Neural cell (in vitro differentiated cells): ENCODE measurements at regions not wholly inside any gene's neighbourhood (a gene's known extent, or its start where the extent isn't known, plus 50 kb on each side); places are given as distances from the start of the nearest gene placed in this dataset.

ENCODE experiments used
- H2AFZ ChIP-seq: fragments of 200-600, 300-800 bp; sonication (generic), shearing (Covaris generic); 2 replicates; pipeline ENCODE4 v1.6.0; 2014; ENCODE audit warnings: low read depth, mild to moderate bottlenecking, antibody characterized with exemption, low read length, moderate library complexity
- H3F3A ChIP-seq: fragments of 200-600 bp; shearing (Covaris generic); 2 replicates; pipeline ENCODE4 v1.6.1; 2016; ENCODE audit warnings: mild to moderate bottlenecking, moderate library complexity, mixed read lengths, antibody characterized with exemption, low read length; ENCODE audit not compliant: insufficient read depth, poor library complexity, severe bottlenecking
- H3K27ac ChIP-seq: fragments of 200-600, 300-800 bp; sonication (generic), shearing (Covaris generic); 2 replicates; pipeline ENCODE4 v1.5.1; 2014; ENCODE audit warnings: mild to moderate bottlenecking, low read length, moderate library complexity
- H3K27me3 ChIP-seq: fragments of 300-800, 200-600 bp; sonication (generic), shearing (Covaris generic); 2 replicates; pipeline ENCODE4 v1.6.0; 2014; ENCODE audit warnings: mild to moderate bottlenecking, low read depth, low read length, moderate library complexity; ENCODE audit not compliant: insufficient read depth
- H3K36me3 ChIP-seq: fragments of 300-800, 200-600 bp; sonication (generic), shearing (Covaris generic); 2 replicates; pipeline ENCODE4 v1.5.1; 2014; ENCODE audit warnings: mild to moderate bottlenecking, antibody characterized with exemption, low read length, moderate library complexity; ENCODE audit not compliant: insufficient read depth
- H3K4me2 ChIP-seq: fragments of 300-800, 200-600 bp; sonication (generic), shearing (Covaris generic); 2 replicates; pipeline ENCODE4 v1.6.0; 2014; ENCODE audit warnings: mild to moderate bottlenecking, low read length
- H3K4me3 ChIP-seq: fragments of 300-800, 200-600 bp; sonication (generic), shearing (Covaris generic); 2 replicates; pipeline ENCODE4 v1.5.1; 2014; ENCODE audit warnings: mild to moderate bottlenecking, low read length, moderate library complexity
- H3K79me2 ChIP-seq: fragments of 200-600 bp; shearing (Covaris generic); replicated peaks from 2 replicates; pipeline ENCODE4 v1.6.0; 2014; ENCODE audit warnings: mild to moderate bottlenecking, low read length, moderate library complexity; ENCODE audit not compliant: insufficient read depth
- H3K9ac ChIP-seq: fragments of 300-800, 200-600 bp; sonication (generic), shearing (Covaris generic); 2 replicates; pipeline ENCODE4 v1.6.1; 2016; ENCODE audit warnings: mild to moderate bottlenecking, low read length, mixed read lengths
- H3K9me2 ChIP-seq: fragments of 200-600 bp; shearing (Covaris generic); 2 replicates; pipeline ENCODE4 v1.6.1; 2016; ENCODE audit warnings: mild to moderate bottlenecking, low read length, mixed read lengths; ENCODE audit not compliant: insufficient read depth
- H3K9me3 ChIP-seq: fragments of 200-600, 300-800 bp; sonication (generic), shearing (Covaris generic); 2 replicates; pipeline ENCODE4 v1.6.1; 2016; ENCODE audit warnings: mild to moderate bottlenecking, mixed run types, low read length, moderate library complexity, mixed read lengths
- H4K20me1 ChIP-seq: fragments of 200-600 bp; shearing (Covaris generic); 2 replicates; pipeline ENCODE4 v1.6.1; 2016; ENCODE audit warnings: mild to moderate bottlenecking, mixed run types; ENCODE audit not compliant: insufficient read depth
- CTCF ChIP-seq: fragments of 450-650 bp; IDR thresholded peaks from 2 replicates; pipeline ENCODE4 v1.5.1; 2014; ENCODE audit warnings: antibody characterized with exemption, mild to moderate bottlenecking, moderate library complexity; ENCODE audit not compliant: poor library complexity, severe bottlenecking
- EP300 ChIP-seq: fragments of 450-650 bp; conservative IDR thresholded peaks from 2 replicates; pipeline ENCODE4 v1.6.1; 2014; ENCODE audit warnings: antibody characterized with exemption, mild to moderate bottlenecking, moderate library complexity; ENCODE audit not compliant: poor library complexity, severe bottlenecking
- MXI1 ChIP-seq: fragments of 450-650 bp; conservative IDR thresholded peaks from 2 replicates; pipeline ENCODE4 v1.6.1; 2014; ENCODE audit warnings: antibody characterized with exemption, mild to moderate bottlenecking; ENCODE audit not compliant: poor library complexity, severe bottlenecking
- POLR2AphosphoS5 ChIP-seq: IDR thresholded peaks from 2 replicates; pipeline ENCODE4 v1.6.1; 2012
- RAD21 ChIP-seq: fragments of 450-650 bp; conservative IDR thresholded peaks from 2 replicates; pipeline ENCODE4 v1.6.1; 2014; ENCODE audit warnings: antibody characterized with exemption, mild to moderate bottlenecking, moderate library complexity
- SMC3 ChIP-seq: fragments of 450-650 bp; conservative IDR thresholded peaks from 2 replicates; pipeline ENCODE4 v1.6.1; 2014; ENCODE audit warnings: antibody characterized with exemption, mild to moderate bottlenecking, moderate library complexity; ENCODE audit not compliant: poor library complexity
- TAF1 ChIP-seq: IDR thresholded peaks from 2 replicates; pipeline ENCODE4 v1.6.1; 2012; ENCODE audit warnings: low read depth
- TF ChIP-seq, protein P1 (sequence below): IDR thresholded peaks from 2 replicates; pipeline ENCODE4 v1.6.1; 2012; ENCODE audit warnings: borderline replicate concordance

- Histone ChIP-seq H4K20me1 (no peaks in the 10 kb centered on the region), H3K36me3 (no peaks in the 10 kb centered on the region), H3K9me2 (no peaks in the 10 kb centered on the region), H3K9ac (no peak overlapping the region), H3K9me3 (no peaks in the 10 kb centered on the region), H3K27me3 (no peaks in the 10 kb centered on the region), H3K4me3 (no peak overlapping the region), H3F3A (no peaks in the 10 kb centered on the region), H2AFZ (no peak overlapping the region), H3K27ac (no peak overlapping the region), H3K4me2 (no peak overlapping the region), H3K79me2 (no peaks in the 10 kb centered on the region)
- no peak for TF ChIP-seq SMC3
- TF ChIP-seq POLR2AphosphoS5: no peak
- no peak for TF ChIP-seq EP300
- TF ChIP-seq TAF1: no peak
- no peak for TF ChIP-seq MXI1
- TF ChIP-seq CTCF: no peak
- TF ChIP-seq, protein P1, sequence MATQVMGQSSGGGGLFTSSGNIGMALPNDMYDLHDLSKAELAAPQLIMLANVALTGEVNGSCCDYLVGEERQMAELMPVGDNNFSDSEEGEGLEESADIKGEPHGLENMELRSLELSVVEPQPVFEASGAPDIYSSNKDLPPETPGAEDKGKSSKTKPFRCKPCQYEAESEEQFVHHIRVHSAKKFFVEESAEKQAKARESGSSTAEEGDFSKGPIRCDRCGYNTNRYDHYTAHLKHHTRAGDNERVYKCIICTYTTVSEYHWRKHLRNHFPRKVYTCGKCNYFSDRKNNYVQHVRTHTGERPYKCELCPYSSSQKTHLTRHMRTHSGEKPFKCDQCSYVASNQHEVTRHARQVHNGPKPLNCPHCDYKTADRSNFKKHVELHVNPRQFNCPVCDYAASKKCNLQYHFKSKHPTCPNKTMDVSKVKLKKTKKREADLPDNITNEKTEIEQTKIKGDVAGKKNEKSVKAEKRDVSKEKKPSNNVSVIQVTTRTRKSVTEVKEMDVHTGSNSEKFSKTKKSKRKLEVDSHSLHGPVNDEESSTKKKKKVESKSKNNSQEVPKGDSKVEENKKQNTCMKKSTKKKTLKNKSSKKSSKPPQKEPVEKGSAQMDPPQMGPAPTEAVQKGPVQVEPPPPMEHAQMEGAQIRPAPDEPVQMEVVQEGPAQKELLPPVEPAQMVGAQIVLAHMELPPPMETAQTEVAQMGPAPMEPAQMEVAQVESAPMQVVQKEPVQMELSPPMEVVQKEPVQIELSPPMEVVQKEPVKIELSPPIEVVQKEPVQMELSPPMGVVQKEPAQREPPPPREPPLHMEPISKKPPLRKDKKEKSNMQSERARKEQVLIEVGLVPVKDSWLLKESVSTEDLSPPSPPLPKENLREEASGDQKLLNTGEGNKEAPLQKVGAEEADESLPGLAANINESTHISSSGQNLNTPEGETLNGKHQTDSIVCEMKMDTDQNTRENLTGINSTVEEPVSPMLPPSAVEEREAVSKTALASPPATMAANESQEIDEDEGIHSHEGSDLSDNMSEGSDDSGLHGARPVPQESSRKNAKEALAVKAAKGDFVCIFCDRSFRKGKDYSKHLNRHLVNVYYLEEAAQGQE: no peak
These were observed 586.5 kb upstream of the PTPRD start for GRCh38 chr9:11199335-11199734.

DNA sequence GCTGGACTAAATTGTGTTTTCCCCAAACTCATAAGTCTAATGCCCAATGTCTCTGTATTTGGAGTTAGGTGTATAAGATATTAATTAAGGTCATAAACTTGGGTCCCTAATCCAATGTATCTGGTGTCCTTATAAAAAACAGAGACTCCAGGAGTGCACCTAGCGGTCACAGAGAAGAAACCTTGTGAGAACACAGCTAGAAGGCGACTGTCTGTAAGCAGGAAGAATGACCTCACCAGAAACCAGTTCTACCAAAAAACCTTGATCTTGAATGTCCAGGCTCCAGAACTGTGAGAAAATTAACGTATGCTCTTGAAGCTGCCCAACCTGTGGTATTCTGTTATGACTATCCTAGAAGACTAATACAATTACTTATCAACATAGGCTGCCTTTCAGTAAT is 591.7 kb upstream of the PTPRD start:
- no peaks in the 10 kb centered on the region for H3K9me3 ChIP-seq
- H2AFZ ChIP-seq: no peak overlapping the region
- no peaks in the 10 kb centered on the region for H3K9me2 ChIP-seq
- H3K79me2 ChIP-seq: no peaks in the 10 kb centered on the region
- H4K20me1 ChIP-seq: no peaks in the 10 kb centered on the region
- H3K27me3 ChIP-seq: no peaks in the 10 kb centered on the region
- no peak overlapping the region for H3K4me3 ChIP-seq
- no peak overlapping the region for H3K4me2 ChIP-seq
- H3K27ac ChIP-seq: no peak overlapping the region
- H3K36me3 ChIP-seq: no peaks in the 10 kb centered on the region
- H3K9ac ChIP-seq: no peak overlapping the region
- TF ChIP-seq EP300: no peak
- TF ChIP-seq TAF1: no peak
- no peak for TF ChIP-seq MXI1
- TF ChIP-seq SMC3: no peak
- TF ChIP-seq RAD21: no peak
- TF ChIP-seq, protein P1: no peak
- no peak for TF ChIP-seq CTCF
- no peaks in the 10 kb centered on the region for H3F3A ChIP-seq
